Right renal cortex interstitium (tissue), 3 donors: ENCODE measurements at regions not wholly inside any gene's neighbourhood (a gene's known extent, or its start where the extent isn't known, plus 50 kb on each side); places are given as distances from the start of the nearest gene placed in this dataset.

Source experiments
- DNase-seq, 3 donors: peaks; one replicate each; pipeline ENCODE4 v3.0.0-alpha.2; 2013; ENCODE audit warnings: low read depth in 3 of 3, low spot score in 2 of 3

DNA sequence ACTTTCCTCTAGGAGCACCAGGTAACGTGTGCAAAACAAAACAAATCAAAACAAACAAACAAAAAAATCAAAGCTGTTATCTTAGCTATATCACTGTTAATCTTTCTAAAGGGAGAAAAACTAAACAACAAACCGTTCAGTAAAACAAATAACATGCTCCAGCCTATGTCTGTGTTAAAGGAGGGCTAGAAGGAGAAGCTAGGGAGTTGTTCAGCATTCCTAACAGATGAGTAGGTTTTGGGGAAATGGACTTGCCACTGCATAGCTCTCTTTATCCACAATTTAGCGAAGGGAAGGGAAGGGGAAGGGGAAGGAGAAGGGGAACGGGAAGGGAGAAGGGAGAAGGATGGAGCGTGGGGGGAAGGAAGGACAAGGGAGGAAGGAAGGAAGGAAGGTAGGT is 134.2 kb upstream of the AKR1E2 start:
- no peak for DNase-seq

DNA sequence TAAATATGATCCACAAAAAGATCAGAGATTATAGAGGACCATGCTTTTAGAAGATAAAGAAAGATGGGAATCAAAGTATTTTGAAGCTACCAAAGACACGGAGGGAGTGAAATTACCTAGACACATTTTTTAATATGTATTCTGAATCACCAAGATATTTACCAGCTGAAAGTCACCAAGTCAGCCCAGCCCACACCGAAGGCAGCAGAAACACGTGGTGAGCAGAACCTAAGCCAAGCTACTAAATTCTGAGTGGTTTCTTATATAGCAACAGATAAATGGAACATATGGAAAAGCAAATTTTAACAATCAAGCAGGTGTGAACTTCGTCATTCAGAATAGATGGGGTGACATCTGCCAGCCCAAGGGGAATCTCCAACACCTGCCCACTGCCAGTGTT is 134.7 kb upstream of the AKR1E2 start:
- no peak for DNase-seq

DNA sequence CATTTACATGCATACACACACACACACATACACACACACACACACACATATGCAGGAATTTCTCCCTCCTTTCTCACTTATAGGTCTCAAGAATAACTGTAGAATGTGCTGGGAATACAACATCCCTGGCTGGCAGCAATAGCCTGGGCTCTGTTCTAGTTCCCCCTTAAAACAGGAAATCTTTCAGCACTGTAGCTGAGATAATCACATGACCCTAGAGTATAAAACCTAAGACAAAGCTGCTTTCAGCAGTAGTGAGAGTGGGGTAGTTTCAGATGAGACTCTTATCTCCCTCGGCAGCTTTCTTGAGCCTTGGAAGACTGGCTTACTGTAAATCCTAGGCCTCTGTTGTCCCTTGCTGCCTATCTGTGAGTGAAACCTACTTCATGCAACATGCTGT is 137.4 kb upstream of the AKR1E2 start:
- no peak for DNase-seq

DNA sequence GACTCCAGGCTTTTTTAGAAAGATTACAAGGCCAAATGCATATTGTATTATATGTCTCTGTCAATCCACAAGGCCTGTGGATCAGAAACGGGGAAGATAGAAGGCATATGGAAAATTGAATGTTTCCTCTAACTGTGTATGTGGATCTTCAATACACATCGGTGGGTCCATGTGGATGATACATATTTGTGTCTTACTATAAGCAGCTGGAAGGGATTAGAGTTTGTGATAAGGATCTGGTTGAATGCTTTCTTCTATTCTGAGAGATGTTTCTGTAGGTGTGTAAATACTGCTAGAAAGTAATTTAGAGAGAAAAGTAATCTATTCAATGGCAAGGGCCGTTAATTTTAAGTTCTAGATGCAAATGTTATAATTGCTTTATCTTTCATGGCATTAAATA is 137.8 kb upstream of the AKR1E2 start:
- no peak for DNase-seq

DNA sequence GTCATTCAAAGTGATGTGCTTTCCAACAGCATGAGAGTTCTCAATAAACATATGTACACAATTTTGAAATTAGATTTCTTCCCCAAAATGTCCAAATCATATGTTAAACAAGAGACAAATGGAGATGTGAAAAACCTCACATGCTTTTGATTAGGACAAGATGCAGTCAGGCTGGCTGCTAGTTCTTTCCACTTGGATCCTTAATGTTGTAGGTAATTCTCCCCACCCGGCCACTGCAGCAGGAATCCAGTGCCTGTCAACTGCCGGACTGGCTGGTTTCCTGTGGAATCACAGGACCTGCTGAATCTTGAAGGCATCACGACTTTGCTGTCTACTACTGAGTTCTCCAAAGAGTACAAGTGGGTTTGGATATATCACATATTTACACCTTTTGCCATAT is 138.6 kb upstream of the AKR1E2 start:
- DNase-seq: no peak

DNA sequence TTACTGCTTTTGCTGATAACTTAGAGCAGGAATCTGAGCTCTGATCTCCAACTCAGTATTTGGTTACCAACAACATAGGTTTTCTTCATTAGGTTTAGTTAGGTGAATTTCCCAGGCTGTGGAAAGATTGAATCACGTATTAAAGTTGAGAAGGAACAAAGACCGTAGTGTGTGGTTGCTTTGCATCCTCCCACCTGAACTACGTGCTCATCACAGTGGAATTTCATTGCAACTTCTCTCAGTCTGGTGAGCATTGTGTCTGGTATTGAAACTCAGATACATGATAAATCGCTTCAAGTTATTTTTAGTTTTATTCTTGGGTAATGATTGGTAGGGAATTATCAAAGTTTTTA is 139.4 kb upstream of the AKR1E2 start:
- DNase-seq: no peak

DNA sequence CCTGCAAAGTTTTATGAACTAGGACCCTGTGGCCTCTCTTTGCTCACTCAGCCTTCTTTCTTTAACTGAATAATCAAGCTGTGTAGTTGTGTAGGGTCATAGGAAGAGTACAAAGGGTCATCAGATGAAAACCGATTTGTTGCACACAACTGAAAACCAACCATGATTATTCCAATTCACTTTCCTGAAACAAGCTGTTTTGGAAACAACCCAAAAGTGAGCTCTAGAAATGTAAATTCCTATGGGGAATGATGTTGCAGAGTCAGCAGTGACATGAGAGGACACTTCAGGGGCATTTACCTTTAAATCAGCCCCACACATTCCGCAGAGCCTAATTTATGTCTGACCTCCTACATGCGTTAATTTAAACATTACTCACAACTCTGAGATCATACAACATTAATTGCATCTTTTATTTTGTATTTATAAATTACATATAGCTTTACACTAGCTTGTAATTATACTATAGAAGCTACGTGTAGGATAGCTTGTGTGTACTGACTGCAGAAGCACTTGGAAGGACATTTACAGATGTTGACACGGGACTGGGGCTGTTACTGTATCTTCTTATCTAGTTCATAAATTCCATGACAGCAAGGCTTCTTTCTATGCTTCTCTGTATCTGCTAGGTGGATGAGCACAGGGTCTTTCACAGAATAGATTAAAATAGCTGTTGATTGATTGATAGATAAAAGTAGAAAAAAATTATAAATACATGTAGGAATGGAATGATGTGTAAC is 139.9 kb upstream of the AKR1E2 start:
- DNase-seq: no peak

DNA sequence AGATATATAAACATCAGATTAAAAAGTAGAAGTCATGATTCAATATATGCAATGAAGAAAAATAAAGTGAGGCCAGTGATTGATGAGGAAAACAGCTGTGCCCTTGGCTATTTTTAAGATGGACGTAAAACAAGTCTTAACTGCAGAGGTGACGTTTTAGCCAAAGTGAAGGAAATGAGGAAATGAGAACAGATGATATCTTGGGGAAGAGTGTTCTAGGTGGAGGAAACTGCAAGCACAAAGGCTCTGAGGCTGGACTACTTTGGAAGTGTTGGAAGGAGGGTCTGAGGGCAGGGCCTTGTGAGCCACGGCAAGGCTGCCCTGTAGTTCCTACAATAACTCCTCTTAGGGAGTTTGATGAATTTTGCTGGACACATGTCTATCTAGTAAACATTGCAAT is 140.5 kb upstream of the AKR1E2 start:
- DNase-seq: no peak

DNA sequence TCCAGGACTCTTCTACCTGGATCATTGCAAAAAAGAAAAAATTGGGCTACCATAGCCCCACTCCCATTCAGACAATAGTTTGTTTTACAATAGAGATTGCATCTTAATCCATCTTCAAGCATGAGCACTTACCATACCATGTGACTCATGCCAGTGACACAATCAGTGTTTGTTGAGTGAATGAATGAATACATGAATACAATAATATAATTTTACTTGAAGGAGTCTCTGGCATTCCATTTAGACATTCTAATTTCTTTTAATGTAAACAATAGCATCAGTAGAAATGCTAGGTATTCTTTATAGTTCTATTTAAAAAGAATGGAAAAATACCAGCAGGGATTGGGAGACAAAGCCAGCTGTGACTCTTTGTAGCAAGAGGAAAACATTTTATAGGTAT is 141.6 kb upstream of the AKR1E2 start:
- no peak for DNase-seq

DNA sequence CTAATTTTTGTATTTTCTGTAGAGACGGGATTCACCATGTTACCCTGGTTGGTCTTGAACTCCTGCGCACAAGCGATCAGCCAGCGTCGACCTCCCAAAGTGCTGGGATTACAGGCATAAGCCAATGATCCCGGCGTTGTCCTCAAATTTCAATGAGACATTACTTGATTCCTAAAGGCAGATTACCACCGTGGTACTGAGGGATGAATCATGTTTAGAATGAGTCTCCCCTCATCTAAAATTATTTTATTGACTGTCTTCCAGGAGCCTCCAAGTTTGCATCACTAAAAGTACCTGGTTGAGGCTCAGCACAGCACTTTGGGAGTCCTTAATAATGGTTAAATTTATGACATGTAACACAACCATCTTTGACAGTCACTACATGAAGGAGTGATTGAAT is 142.2 kb upstream of the AKR1E2 start:
- no peak for DNase-seq

DNA sequence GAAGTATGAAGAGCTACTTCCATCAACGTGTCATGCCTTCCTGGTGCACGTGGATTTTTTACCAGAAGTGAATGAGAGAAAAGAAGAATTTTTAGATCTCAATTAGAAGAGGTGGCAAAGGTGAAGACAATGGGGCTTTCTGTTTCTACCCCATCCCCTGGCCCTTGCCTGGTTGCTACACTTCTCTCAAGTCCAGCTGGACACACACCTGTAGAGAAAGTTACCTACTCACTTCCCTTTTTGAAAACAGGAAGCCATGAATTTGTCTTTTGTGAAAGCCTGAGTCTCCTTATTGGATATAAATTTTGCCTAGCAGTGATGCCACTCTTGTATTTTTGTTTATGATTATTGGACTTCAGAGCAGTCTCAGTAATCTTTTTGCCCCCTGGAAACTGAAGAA is 142.9 kb upstream of the AKR1E2 start:
- DNase-seq: no peak

DNA sequence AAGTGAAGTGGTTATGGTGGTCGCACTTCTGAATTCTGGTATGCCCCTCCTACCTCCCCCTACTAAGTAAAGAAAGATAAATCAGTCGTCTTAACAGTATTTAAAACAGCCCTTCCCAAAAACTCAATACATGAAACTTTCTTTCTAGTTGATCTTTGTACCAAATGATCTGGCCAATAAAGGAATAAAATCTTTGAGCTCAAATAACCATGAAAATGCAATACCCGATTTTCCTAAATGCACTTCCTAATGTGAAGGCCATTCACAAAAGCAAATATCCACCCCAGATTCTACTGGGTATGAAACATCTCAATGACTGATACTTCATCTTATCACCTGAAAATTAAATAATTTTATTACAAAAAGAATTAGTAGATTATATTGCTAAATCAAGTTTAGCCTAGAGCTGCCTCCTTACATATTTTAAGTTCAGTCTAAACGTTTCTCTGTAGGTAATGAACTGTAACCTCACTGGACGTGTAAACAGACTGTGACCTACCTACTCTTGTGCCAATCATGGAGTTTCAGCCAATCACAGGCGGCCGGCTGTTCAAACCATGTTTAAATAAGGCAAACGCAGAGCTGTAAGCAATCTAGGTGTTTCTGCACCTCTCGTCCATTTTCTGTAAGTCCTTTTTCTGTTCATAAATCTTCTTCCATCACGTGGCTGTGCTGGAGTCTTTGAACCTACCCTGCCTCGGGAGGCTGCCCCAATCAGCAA is 146.9 kb upstream of the AKR1E2 start:
- DNase-seq: no peak

DNA sequence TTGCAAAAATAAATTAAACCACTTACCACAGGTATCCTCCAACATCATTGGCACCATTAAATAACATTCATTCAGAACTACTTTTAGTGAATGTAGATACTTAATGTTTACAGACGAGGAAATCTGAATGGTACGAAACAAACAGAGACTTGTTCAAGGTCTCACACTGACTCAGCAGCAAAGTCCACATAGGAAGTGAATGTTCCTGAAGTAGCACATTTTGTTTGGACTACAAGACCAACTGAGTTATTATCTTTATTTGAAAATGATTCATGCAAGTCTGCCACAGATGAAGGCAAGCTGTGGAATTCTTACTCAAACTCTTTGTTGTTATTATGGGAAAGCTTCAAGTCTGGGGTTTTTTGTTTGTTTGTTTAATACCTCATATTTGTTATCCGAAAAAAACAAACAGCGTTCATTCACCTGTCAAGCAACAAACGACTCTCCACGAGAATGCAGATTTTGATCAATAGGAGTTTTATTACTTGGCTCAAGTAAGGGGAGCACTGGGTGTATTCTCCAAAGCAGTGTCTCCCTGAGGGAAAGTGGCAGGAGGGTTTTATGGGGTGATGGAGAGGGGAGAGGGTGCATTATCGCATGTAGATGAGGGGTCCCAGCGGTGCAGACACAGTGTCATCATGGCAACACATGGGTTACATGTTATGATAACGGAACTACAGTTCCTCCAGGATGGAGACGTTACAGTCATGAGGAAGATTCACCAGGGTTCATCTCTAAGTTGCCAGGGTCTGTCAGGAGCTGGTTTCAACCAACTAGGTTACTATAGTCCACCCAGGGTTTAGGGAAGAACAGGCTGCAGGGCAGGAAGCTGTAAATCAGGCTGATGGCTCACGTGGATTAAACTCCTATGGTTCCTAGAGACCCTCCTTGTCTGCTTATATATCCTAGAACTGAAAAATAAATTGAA is 147.7 kb upstream of the AKR1E2 start:
- DNase-seq: no peak

DNA sequence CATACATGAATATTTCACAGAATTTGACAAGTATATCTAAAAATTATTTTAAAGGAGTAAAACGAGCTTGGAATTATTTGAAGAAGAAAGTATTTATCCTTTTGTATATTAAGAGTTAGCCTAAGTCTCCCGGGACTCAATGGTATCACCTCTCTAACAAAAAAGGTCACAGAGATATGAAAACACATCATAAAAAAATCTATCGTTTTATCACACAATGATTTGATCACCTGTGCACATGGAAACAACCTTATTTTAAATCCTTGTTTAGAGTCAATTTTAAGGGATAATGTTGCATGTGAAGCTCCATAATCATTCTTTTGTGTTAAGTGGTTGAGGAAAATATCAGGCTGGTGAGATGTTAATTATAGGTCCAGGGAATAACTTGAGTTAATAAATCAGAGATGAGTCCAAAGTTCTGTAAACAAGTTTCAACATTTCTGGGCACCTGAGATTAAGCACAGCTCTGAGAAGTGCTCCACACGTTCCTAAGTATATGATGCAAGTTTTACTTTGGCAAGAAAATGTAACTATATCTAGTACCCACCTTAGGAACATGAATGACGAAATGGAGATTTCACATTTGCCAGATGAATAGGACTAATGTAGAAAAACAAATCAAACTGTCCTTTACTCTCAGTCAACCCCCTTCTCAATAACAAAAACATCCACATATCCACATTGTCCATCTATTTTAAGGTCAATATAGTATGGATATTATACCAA is 148.5 kb upstream of the AKR1E2 start:
- no peak for DNase-seq

DNA sequence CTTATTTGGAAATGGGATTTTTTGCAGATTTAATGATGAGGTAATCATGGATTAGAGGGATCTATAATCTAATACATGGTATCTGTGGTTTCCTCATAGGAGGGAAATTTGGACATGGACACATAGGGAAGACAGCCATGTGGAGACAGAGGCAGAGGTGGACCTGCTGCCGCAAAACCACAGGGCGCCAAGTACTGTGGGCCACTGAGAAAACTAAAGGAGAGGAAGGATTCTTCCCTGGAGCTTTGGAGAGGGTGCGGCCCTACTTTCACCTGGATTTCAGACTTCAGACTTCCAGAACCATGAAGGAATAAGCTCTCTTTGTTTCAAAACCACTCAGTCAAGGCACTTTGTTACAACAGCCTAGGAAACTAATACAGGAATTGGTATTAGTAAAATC is 149.4 kb upstream of the AKR1E2 start:
- no peak for DNase-seq

DNA sequence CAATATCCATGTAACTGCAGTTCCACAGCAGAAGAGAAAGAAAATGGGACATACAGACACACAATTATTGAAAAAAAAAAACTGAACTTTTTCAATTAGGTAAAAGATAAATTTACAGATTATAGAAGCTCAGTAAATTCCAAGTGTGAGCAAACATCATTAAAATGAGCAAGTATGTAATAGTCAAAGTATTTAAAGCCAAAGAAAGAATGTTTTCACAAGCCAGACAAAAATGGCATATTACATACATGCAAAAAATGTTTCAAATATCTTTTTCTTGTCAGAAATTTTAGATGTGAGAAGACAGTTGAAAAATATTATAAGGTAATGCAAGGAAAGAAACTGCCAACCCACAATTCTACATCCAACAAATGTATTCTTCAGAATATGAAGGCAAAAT is 150.2 kb upstream of the AKR1E2 start:
- DNase-seq: no peak

DNA sequence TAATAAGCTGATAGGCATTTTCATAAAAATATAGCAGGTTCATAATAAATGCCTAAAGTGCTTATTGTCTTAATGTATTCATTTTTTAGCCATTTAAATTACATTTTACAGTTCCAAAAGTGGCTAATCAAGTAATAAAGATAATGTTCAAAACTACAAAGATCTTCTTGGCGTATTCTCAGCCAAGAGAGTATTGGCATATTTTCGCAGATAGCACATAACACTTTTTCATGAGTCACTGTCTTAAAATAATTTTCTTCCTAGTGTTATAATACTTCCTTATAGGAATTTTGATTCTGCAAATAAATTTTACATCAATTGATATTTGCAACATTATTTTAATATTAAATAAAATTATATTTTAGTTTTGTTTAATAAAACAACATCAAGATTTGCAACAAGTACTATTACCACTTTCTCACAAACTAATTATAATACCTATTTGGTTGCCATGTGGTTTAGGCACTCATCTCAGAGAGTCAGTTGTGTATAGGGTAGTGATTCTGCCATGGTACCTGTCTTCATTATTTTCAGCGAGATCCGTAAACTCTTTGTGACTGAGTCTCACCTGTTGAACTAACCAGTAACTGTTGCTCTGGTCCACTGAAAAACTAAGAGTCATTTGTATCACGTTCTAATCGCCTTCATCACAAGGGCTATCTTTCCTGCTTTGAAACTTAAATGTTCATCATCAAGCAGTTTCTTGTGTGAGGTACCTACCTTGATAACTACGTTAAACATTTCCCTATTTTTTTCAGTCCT is 152.5 kb upstream of the AKR1E2 start:
- DNase-seq: no peak

DNA sequence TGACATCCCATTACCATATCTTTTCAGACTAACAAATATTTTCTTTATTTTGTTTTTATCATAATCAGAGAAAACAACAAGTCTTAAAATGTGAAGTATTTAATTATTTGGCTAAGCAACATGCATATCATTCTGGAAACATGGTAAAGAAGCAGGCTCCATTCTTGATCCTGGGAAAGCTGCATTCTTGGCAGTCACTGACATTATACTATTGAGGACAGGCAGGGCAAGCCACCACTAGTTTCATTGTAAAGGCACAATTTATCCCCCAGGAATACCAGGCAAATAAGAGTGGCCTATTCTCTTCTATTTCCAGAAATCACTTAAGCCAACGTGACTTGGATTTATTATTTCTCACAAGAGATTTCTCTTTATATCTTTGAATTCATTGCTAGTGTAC is 153.8 kb upstream of the AKR1E2 start:
- no peak for DNase-seq

DNA sequence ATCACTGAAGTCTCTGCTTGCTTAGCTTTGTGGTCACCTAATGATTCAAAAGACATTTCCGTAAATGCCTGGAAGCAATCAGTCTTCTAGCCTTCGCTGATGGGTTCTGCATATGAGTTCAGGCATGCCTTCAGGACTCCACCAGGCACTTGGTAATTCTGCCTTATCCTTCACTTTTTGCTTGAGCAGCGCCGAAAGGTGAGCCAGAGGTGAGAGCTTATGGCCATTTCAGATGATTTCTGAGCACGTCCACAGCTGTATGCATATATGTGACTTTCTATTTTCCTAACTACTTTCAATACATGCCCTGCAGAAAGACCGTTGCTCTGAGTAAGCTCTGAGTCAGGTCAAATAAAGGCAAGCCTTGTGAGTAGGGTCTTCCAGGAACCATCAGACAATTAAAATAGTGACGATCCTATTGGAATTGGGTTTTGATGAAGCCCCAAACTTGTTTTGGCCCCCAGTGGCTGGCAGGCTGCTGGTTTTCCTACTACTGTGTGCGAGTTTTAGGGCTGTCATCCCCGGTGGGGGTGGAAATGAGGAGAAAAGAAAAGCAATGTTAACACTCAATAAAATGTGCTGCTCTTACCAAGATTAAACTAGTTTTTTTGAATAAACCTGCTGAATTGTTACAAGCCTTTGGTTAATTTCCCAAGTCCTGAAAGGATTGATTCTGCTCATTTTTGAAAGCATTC is 154.4 kb upstream of the AKR1E2 start:
- no peak for DNase-seq

DNA sequence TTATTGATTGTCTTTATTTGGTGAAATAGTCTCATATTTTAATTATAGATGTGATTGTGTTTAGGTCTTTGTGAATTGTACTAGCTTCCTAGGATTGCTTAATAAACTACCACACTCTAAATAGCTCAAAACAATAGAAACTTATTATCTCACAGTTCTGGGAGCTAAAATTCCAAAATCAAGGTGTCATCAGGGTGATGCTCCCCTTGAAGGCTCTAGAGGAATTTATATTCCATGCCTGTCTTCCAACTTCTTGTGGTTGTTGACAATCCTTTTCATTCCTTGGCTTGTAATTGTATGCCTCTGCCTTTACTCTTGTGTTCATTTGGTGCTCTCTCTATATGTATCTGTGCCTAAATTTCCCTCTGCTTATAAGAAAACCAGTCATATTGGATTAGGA is 155.3 kb upstream of the AKR1E2 start:
- DNase-seq: no peak
